ENCODE measurements at regions not wholly inside any gene's neighbourhood (a gene's known extent, or its start where the extent isn't known, plus 50 kb on each side); places are given as distances from the start of the nearest gene placed in this dataset.

DNA sequence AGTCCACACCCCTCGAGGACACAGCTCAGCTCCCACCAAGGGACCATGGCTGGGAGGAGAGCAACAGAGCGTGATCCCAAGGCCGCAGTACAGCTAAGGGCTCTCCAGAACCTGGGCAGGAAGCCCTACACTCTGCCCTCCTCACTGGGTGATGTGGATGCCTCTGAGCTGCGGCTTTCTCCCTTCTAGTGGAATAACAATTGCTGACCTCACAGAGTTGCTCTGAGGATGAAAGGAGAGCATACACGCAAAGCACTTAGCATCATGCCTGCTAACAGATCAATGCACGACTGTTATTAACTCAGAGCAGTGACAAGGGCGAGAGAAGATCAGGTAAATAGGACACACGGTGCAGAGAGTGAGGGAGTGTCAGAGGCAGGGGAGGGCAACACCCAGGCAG, 74.2 kb downstream of the ZFP36L2 start:
- TF ChIP-seq POLR2AphosphoS5 (IDR thresholded peaks at IDR 0.05; ENCODE audit: low read length): no peak
- no peak for TF ChIP-seq POLR2A (IDR thresholded peaks at IDR 0.05; ENCODE audit: low read depth, low read length)
- TF ChIP-seq, protein P1, sequence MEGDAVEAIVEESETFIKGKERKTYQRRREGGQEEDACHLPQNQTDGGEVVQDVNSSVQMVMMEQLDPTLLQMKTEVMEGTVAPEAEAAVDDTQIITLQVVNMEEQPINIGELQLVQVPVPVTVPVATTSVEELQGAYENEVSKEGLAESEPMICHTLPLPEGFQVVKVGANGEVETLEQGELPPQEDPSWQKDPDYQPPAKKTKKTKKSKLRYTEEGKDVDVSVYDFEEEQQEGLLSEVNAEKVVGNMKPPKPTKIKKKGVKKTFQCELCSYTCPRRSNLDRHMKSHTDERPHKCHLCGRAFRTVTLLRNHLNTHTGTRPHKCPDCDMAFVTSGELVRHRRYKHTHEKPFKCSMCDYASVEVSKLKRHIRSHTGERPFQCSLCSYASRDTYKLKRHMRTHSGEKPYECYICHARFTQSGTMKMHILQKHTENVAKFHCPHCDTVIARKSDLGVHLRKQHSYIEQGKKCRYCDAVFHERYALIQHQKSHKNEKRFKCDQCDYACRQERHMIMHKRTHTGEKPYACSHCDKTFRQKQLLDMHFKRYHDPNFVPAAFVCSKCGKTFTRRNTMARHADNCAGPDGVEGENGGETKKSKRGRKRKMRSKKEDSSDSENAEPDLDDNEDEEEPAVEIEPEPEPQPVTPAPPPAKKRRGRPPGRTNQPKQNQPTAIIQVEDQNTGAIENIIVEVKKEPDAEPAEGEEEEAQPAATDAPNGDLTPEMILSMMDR (IDR thresholded peaks at IDR 0.05 in 2 of 3, conservative IDR thresholded peaks at IDR 0.05 in 1 of 3; ENCODE audit: control insufficient read depth in 2 of 3, extremely low read depth in 1 of 3, insufficient read depth in 1 of 3, low read depth in 3 of 3, low read length in 3 of 3): no peak
- TF ChIP-seq, protein P2, sequence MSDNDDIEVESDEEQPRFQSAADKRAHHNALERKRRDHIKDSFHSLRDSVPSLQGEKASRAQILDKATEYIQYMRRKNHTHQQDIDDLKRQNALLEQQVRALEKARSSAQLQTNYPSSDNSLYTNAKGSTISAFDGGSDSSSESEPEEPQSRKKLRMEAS (IDR thresholded peaks at IDR 0.05; ENCODE audit: low read depth, low read length): no peak
- no peak for TF ChIP-seq EZH2 (IDR thresholded peaks at IDR 0.05; ENCODE audit: borderline replicate concordance, control insufficient read depth, low read depth, low read length)
- TF ChIP-seq, protein P3, sequence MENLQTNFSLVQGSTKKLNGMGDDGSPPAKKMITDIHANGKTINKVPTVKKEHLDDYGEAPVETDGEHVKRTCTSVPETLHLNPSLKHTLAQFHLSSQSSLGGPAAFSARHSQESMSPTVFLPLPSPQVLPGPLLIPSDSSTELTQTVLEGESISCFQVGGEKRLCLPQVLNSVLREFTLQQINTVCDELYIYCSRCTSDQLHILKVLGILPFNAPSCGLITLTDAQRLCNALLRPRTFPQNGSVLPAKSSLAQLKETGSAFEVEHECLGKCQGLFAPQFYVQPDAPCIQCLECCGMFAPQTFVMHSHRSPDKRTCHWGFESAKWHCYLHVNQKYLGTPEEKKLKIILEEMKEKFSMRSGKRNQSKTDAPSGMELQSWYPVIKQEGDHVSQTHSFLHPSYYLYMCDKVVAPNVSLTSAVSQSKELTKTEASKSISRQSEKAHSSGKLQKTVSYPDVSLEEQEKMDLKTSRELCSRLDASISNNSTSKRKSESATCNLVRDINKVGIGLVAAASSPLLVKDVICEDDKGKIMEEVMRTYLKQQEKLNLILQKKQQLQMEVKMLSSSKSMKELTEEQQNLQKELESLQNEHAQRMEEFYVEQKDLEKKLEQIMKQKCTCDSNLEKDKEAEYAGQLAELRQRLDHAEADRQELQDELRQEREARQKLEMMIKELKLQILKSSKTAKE (IDR thresholded peaks at IDR 0.05; ENCODE audit: low read depth, poor library complexity, severe bottlenecking): no peak
